ENCODE measurements at regions not wholly inside any gene's neighbourhood (a gene's known extent, or its start where the extent isn't known, plus 50 kb on each side); places are given as distances from the start of the nearest gene placed in this dataset.

- TF ChIP-seq SP1 (IDR thresholded peaks at IDR 0.05; ENCODE audit: low read depth) (no peak), CTCF (IDR thresholded peaks at IDR 0.05 in 2 of 3, conservative IDR thresholded peaks at IDR 0.05 in 1 of 3; ENCODE audit: borderline replicate concordance in 1 of 3, insufficient read depth in 1 of 3, low read depth in 2 of 3, low read length in 2 of 3) (no peak), POLR2AphosphoS5 (IDR thresholded peaks at IDR 0.05; ENCODE audit: low read depth, low read length) (no peak), CBX3 (IDR thresholded peaks at IDR 0.05; ENCODE audit: low read depth) (no peak), JUND (IDR thresholded peaks at IDR 0.05) (no peak), FOSL1 (IDR thresholded peaks at IDR 0.05; ENCODE audit: low read depth) (no peak), POLR2A (IDR thresholded peaks at IDR 0.05; ENCODE audit: borderline replicate concordance, extremely low read depth, insufficient read depth, insufficient read length) (no peak), EZH2 (IDR thresholded peaks at IDR 0.05) (no peak), MAX (IDR thresholded peaks at IDR 0.05) (no peak), REST (IDR thresholded peaks at IDR 0.05; ENCODE audit: low read depth) (no peak)
Measured at GRCh38 chr12:68507657-68508056, 103.0 kb upstream of the RAP1B start.
